Activated gamma-delta T cell treated with Interleukin-2 at 50 U/mL for 16 hours (primary cell): ENCODE measurements at regions not wholly inside any gene's neighbourhood (a gene's known extent, or its start where the extent isn't known, plus 50 kb on each side); places are given as distances from the start of the nearest gene placed in this dataset.
"Not testable (repeated sequence)": the region's sequence is repeated elsewhere in the genome, so short reads cannot be mapped to it uniquely, and the experiment has no call there.

ENCODE experiments used
- DNase-seq: peaks from one replicate; pipeline ENCODE4 v3.0.0-alpha.2; 2020

- DNase-seq = no peak
Measured at GRCh38 chr11:134659882-134660281, 247.8 kb upstream of the B3GAT1 start.

- DNase-seq = no peak
Measured at GRCh38 chr11:134658481-134659225, 246.6 kb upstream of the B3GAT1 start.

GRCh38 chr11:134657631-134658030 is 245.6 kb upstream of the B3GAT1 start:
- no peak for DNase-seq

- no peak for DNase-seq
Measured at GRCh38 chr11:134656861-134657540, 245.0 kb upstream of the B3GAT1 start.

- DNase-seq = not testable (repeated sequence)
Measured at GRCh38 chr11:134656086-134656840, 244.2 kb upstream of the B3GAT1 start.

- DNase-seq = no peak
Measured at GRCh38 chr11:134655189-134655989, 243.3 kb upstream of the B3GAT1 start.

GRCh38 chr11:134654161-134654915 is 242.3 kb upstream of the B3GAT1 start:
- no peak for DNase-seq

- DNase-seq = no peak
Measured at GRCh38 chr11:134652586-134653255, 240.7 kb upstream of the B3GAT1 start.

GRCh38 chr11:134647066-134647743 is 235.2 kb upstream of the B3GAT1 start:
- DNase-seq = no peak

- no peak for DNase-seq
Measured at GRCh38 chr11:134646561-134646960, 234.5 kb upstream of the B3GAT1 start.

- DNase-seq = no peak
Measured at GRCh38 chr11:134645576-134645975, 233.5 kb upstream of the B3GAT1 start.

GRCh38 chr11:134644476-134645456 is 232.7 kb upstream of the B3GAT1 start:
- no peak for DNase-seq

GRCh38 chr11:134643115-134644012 is 231.3 kb upstream of the B3GAT1 start:
- no peak for DNase-seq

- no peak for DNase-seq
Measured at GRCh38 chr11:134642206-134642605, 230.2 kb upstream of the B3GAT1 start.

- DNase-seq = no peak
Measured at GRCh38 chr11:134640971-134641968, 229.2 kb upstream of the B3GAT1 start.

GRCh38 chr11:134640536-134640935 is 228.5 kb upstream of the B3GAT1 start:
- no peak for DNase-seq
